Smooth muscle cell (in vitro differentiated cells): ENCODE measurements at regions not wholly inside any gene's neighbourhood (a gene's known extent, or its start where the extent isn't known, plus 50 kb on each side); places are given as distances from the start of the nearest gene placed in this dataset.

Experiments used
- DNase-seq: peaks from one replicate; lab custom pipeline; 2025; ENCODE audit not compliant: unreplicated experiment; lab: John Stamatoyannopoulos, UW
- H2AFZ ChIP-seq: fragments of 200-600 bp; sonication (generic); 2 replicates; pipeline ENCODE4 v1.6.0; 2016; ENCODE audit warnings: antibody characterized with exemption, low read depth, mild to moderate bottlenecking
- H3F3A ChIP-seq: fragments of 200-600 bp; sonication (generic); 2 replicates; pipeline ENCODE4 v1.6.0; 2017; ENCODE audit warnings: antibody characterized with exemption, low read depth
- H3K27ac ChIP-seq: fragments of 200-600 bp; sonication (generic); 2 replicates; pipeline ENCODE4 v1.5.1; 2016; ENCODE audit warnings: low read depth, mild to moderate bottlenecking
- H3K27me3 ChIP-seq: fragments of 200-600 bp; sonication (generic); 2 replicates; pipeline ENCODE4 v1.6.1; 2016; ENCODE audit warnings: low read depth, mild to moderate bottlenecking
- H3K36me3 ChIP-seq: fragments of 200-600 bp; sonication (generic); 2 replicates; pipeline ENCODE4 v1.5.1; 2016; ENCODE audit warnings: low read depth
- H3K4me1 ChIP-seq: fragments of 200-600 bp; sonication (generic); 2 replicates; pipeline ENCODE4 v1.5.1; 2016; ENCODE audit warnings: low read depth
- H3K4me2 ChIP-seq: fragments of 200-600 bp; sonication (generic); 2 replicates; pipeline ENCODE4 v1.6.0; 2016; ENCODE audit warnings: mild to moderate bottlenecking
- H3K4me3 ChIP-seq: fragments of 200-600 bp; sonication (generic); 2 replicates; pipeline ENCODE4 v1.5.1; 2016; ENCODE audit warnings: mild to moderate bottlenecking
- H3K79me2 ChIP-seq: fragments of 200-600 bp; sonication (generic); 2 replicates; pipeline ENCODE4 v1.6.0; 2016; ENCODE audit warnings: low read depth, mild to moderate bottlenecking
- H3K9ac ChIP-seq: fragments of 200-600 bp; sonication (generic); 2 replicates; pipeline ENCODE4 v1.6.0; 2016; ENCODE audit warnings: low read depth
- H3K9me3 ChIP-seq: fragments of 200-600 bp; sonication (generic); replicated peaks from 2 replicates; pipeline ENCODE4 v1.5.1; 2016; ENCODE audit warnings: low read depth
- H4K20me1 ChIP-seq: fragments of 200-600 bp; sonication (generic); 2 replicates; pipeline ENCODE4 v1.6.0; 2016; ENCODE audit warnings: low read depth
- WGBS: methylation state at CpG from one replicate; pipeline ENCODE4 v1.1.7; 2016; ENCODE audit warnings: low lambda C conversion rate; 5-methylcytosine and 5-hydroxymethylcytosine counted together
- TF ChIP-seq, protein P1 (sequence below): fragments of 200-600 bp; sonication (generic); IDR thresholded peaks from 2 replicates; pipeline ENCODE4 v1.5.1; 2017; ENCODE audit warnings: borderline replicate concordance, mild to moderate bottlenecking, antibody characterized with exemption; ENCODE audit not compliant: insufficient read depth, poor library complexity, severe bottlenecking

GRCh38 chr5:92163906-92164305 is 780.8 kb upstream of the ARRDC3 start:
- Histone ChIP-seq H2AFZ (no peak overlapping the region), H4K20me1 (no peaks in the 10 kb centered on the region), H3K36me3 (no peaks in the 10 kb centered on the region), H3K9ac (no peak overlapping the region), H3K4me1 (no peaks in the 10 kb centered on the region), H3K79me2 (no peaks in the 10 kb centered on the region), H3K4me2 (no peak overlapping the region), H3K9me3 (no peaks in the 10 kb centered on the region), H3F3A (no peaks in the 10 kb centered on the region), H3K4me3 (no peak overlapping the region), H3K27me3 (no peaks in the 10 kb centered on the region), H3K27ac (no peak overlapping the region)
- DNase-seq, result no peak
- TF ChIP-seq, protein P1, sequence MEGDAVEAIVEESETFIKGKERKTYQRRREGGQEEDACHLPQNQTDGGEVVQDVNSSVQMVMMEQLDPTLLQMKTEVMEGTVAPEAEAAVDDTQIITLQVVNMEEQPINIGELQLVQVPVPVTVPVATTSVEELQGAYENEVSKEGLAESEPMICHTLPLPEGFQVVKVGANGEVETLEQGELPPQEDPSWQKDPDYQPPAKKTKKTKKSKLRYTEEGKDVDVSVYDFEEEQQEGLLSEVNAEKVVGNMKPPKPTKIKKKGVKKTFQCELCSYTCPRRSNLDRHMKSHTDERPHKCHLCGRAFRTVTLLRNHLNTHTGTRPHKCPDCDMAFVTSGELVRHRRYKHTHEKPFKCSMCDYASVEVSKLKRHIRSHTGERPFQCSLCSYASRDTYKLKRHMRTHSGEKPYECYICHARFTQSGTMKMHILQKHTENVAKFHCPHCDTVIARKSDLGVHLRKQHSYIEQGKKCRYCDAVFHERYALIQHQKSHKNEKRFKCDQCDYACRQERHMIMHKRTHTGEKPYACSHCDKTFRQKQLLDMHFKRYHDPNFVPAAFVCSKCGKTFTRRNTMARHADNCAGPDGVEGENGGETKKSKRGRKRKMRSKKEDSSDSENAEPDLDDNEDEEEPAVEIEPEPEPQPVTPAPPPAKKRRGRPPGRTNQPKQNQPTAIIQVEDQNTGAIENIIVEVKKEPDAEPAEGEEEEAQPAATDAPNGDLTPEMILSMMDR, result no peak
- 82% methylated on average over 2 of the region's 2 CpGs for WGBS

DNA sequence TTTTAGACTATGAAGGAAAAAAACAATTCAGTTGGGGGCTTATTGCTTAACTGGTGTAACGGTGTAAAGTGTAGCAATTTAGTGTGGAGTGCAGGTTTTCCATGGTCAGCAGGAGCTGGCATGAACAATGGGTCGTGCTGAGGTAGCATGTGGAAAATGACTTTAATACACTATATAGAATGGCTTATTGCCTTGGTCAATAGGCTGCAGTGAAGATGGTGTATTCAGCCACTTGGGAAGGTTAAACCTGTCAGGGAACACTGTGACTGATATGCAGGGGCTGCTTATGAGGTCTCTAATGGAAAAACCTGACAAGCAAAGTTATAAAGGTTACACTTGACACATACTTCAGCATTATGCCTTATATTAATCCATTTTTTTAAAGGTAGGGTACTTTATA is 764.7 kb upstream of the ARRDC3 start:
- H4K20me1 ChIP-seq, result no peaks in the 10 kb centered on the region
- no peak overlapping the region for H3K9ac ChIP-seq
- no peaks in the 10 kb centered on the region for H3K36me3 ChIP-seq
- H3F3A ChIP-seq, result no peaks in the 10 kb centered on the region
- no peak for DNase-seq
- H3K4me1 ChIP-seq, result no peaks in the 10 kb centered on the region
- H3K9me3 ChIP-seq, result no peaks in the 10 kb centered on the region
- H3K4me3 ChIP-seq, result no peak overlapping the region
- H2AFZ ChIP-seq, result no peak overlapping the region
- H3K27me3 ChIP-seq, result no peaks in the 10 kb centered on the region
- H3K4me2 ChIP-seq, result no peak overlapping the region
- no peaks in the 10 kb centered on the region for H3K79me2 ChIP-seq
- H3K27ac ChIP-seq, result no peak overlapping the region
- TF ChIP-seq, protein P1, result no peak
- WGBS, result 84% methylated on average over 2 of the region's 2 CpGs

GRCh38 chr5:92147266-92147665 is 764.1 kb upstream of the ARRDC3 start:
- Histone ChIP-seq H2AFZ (no peak overlapping the region), H3K36me3 (no peaks in the 10 kb centered on the region), H3K4me3 (no peak overlapping the region), H3K9me3 (no peaks in the 10 kb centered on the region), H3K27me3 (no peaks in the 10 kb centered on the region), H3K27ac (no peak overlapping the region), H3K79me2 (no peaks in the 10 kb centered on the region), H3K9ac (no peak overlapping the region), H4K20me1 (no peaks in the 10 kb centered on the region), H3K4me1 (no peaks in the 10 kb centered on the region), H3F3A (no peaks in the 10 kb centered on the region), H3K4me2 (no peak overlapping the region)
- DNase-seq, result no peak
- 89% methylated on average over 3 of the region's 3 CpGs for WGBS
- TF ChIP-seq, protein P1, result no peak

DNA sequence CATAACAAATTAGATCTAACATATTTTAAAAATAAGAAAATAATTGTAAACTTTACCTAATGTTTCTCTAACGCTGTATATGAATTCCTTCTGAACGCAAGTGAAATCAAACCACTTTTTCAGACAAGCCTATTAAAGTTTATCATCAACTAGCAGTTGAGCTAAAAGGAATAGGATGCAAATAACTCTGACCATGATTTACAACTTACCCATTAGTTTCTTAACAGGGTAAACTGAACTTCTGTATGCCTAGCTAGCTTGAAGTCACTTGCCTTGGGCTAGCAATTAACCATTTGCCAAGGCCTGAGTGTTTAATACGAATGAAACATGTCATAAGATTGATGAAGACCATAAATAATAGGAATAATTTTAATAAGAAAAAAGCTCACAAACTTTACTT is 762.7 kb upstream of the ARRDC3 start:
- no peak overlapping the region for H3K4me3 ChIP-seq
- H3F3A ChIP-seq, result no peaks in the 10 kb centered on the region
- no peaks in the 10 kb centered on the region for H3K36me3 ChIP-seq
- DNase-seq, result no peak
- H2AFZ ChIP-seq, result no peak overlapping the region
- TF ChIP-seq, protein P1, result no peak
- H3K9me3 ChIP-seq, result no peaks in the 10 kb centered on the region
- no peaks in the 10 kb centered on the region for H3K4me1 ChIP-seq
- WGBS, result 85% methylated on average over 3 of the region's 3 CpGs
- H3K27ac ChIP-seq, result no peak overlapping the region
- H3K4me2 ChIP-seq, result no peak overlapping the region
- H3K27me3 ChIP-seq, result no peaks in the 10 kb centered on the region
- no peaks in the 10 kb centered on the region for H4K20me1 ChIP-seq
- no peaks in the 10 kb centered on the region for H3K79me2 ChIP-seq
- H3K9ac ChIP-seq, result no peak overlapping the region
